ENCODE measurements at regions not wholly inside any gene's neighbourhood (a gene's known extent, or its start where the extent isn't known, plus 50 kb on each side); places are given as distances from the start of the nearest gene placed in this dataset.

GRCh38 chr9:80504601-80505230, 933.0 kb downstream of the TLE4 start:
- no peaks in the 10 kb centered on the region for H3K27me3 ChIP-seq (ENCODE audit: control insufficient read depth in 3 of 3, insufficient read depth in 3 of 3, low read length in 3 of 3)
- no peak overlapping the region for H3K4me3 ChIP-seq (ENCODE audit: low read length in 3 of 3)
- H3K36me3 ChIP-seq (ENCODE audit: control insufficient read depth in 3 of 3, insufficient read depth in 3 of 3, low read length in 3 of 3) = no peaks in the 10 kb centered on the region
- H3K27ac ChIP-seq (ENCODE audit: low read depth, low read length) = no peak overlapping the region
- H3K9ac ChIP-seq (ENCODE audit: low read depth in 1 of 3, low read length in 3 of 3) = no peak overlapping the region
- no peaks in the 10 kb centered on the region for H3K9me3 ChIP-seq (ENCODE audit: control insufficient read depth in 3 of 3, low read length in 3 of 3)
- H3K4me1 ChIP-seq (ENCODE audit: control insufficient read depth in 3 of 3, insufficient read depth in 3 of 3, low read length in 3 of 3) = no peaks in the 10 kb centered on the region

- Histone ChIP-seq H3K4me1 (ENCODE audit: control insufficient read depth in 3 of 3, insufficient read depth in 3 of 3, low read length in 3 of 3) (no peaks in the 10 kb centered on the region), H3K4me3 (ENCODE audit: low read length in 3 of 3) (no peak overlapping the region), H3K27ac (ENCODE audit: low read depth, low read length) (no peak overlapping the region)
Measured at GRCh38 chr9:80503671-80504281, 932.0 kb downstream of the TLE4 start.

GRCh38 chr9:80502306-80502705, 930.5 kb downstream of the TLE4 start:
- Histone ChIP-seq H3K9ac (ENCODE audit: low read depth in 1 of 3, low read length in 3 of 3) (no peak overlapping the region), H3K27ac (ENCODE audit: low read depth, low read length) (no peak overlapping the region), H3K4me1 (ENCODE audit: control insufficient read depth in 3 of 3, insufficient read depth in 3 of 3, low read length in 3 of 3) (no peaks in the 10 kb centered on the region), H3K9me3 (ENCODE audit: control insufficient read depth in 3 of 3, low read length in 3 of 3) (no peaks in the 10 kb centered on the region), H3K27me3 (ENCODE audit: control insufficient read depth in 3 of 3, insufficient read depth in 3 of 3, low read length in 3 of 3) (no peaks in the 10 kb centered on the region), H3K4me3 (ENCODE audit: low read length in 3 of 3) (no peak overlapping the region), H3K36me3 (ENCODE audit: control insufficient read depth in 3 of 3, insufficient read depth in 3 of 3, low read length in 3 of 3) (no peaks in the 10 kb centered on the region)

More at GRCh38 chr9:80503671-80504281, 932.0 kb downstream of the TLE4 start:
- Histone ChIP-seq H3K9me3 (ENCODE audit: control insufficient read depth in 3 of 3, low read length in 3 of 3) (no peaks in the 10 kb centered on the region), H3K27me3 (ENCODE audit: control insufficient read depth in 3 of 3, insufficient read depth in 3 of 3, low read length in 3 of 3) (no peaks in the 10 kb centered on the region), H3K9ac (ENCODE audit: low read depth in 1 of 3, low read length in 3 of 3) (no peak overlapping the region), H3K36me3 (ENCODE audit: control insufficient read depth in 3 of 3, insufficient read depth in 3 of 3, low read length in 3 of 3) (no peaks in the 10 kb centered on the region)

GRCh38 chr9:80501635-80502034, 929.9 kb downstream of the TLE4 start:
- Histone ChIP-seq H3K4me1 (ENCODE audit: control insufficient read depth in 3 of 3, insufficient read depth in 3 of 3, low read length in 3 of 3) (no peaks in the 10 kb centered on the region), H3K36me3 (ENCODE audit: control insufficient read depth in 3 of 3, insufficient read depth in 3 of 3, low read length in 3 of 3) (no peaks in the 10 kb centered on the region), H3K4me3 (ENCODE audit: low read length in 3 of 3) (no peak overlapping the region), H3K27me3 (ENCODE audit: control insufficient read depth in 3 of 3, insufficient read depth in 3 of 3, low read length in 3 of 3) (no peaks in the 10 kb centered on the region), H3K9me3 (ENCODE audit: control insufficient read depth in 3 of 3, low read length in 3 of 3) (no peaks in the 10 kb centered on the region), H3K9ac (ENCODE audit: low read depth in 1 of 3, low read length in 3 of 3) (no peak overlapping the region), H3K27ac (ENCODE audit: low read depth, low read length) (no peak overlapping the region)

- H3K27me3 ChIP-seq (ENCODE audit: control insufficient read depth in 3 of 3, insufficient read depth in 3 of 3, low read length in 3 of 3) = no peaks in the 10 kb centered on the region
Measured at GRCh38 chr9:80500300-80500699, 928.5 kb downstream of the TLE4 start.

GRCh38 chr9:80498001-80498555, 926.3 kb downstream of the TLE4 start:
- Histone ChIP-seq H3K27me3 (ENCODE audit: control insufficient read depth in 3 of 3, insufficient read depth in 3 of 3, low read length in 3 of 3) (no peaks in the 10 kb centered on the region), H3K27ac (ENCODE audit: low read depth, low read length) (no peak overlapping the region), H3K4me3 (ENCODE audit: low read length in 3 of 3) (no peak overlapping the region), H3K36me3 (ENCODE audit: control insufficient read depth in 3 of 3, insufficient read depth in 3 of 3, low read length in 3 of 3) (no peaks in the 10 kb centered on the region), H3K9me3 (ENCODE audit: control insufficient read depth in 3 of 3, low read length in 3 of 3) (no peaks in the 10 kb centered on the region), H3K9ac (ENCODE audit: low read depth in 1 of 3, low read length in 3 of 3) (no peak overlapping the region), H3K4me1 (ENCODE audit: control insufficient read depth in 3 of 3, insufficient read depth in 3 of 3, low read length in 3 of 3) (no peaks in the 10 kb centered on the region)

More at GRCh38 chr9:80500300-80500699, 928.5 kb downstream of the TLE4 start:
- H3K4me1 ChIP-seq (ENCODE audit: control insufficient read depth in 3 of 3, insufficient read depth in 3 of 3, low read length in 3 of 3) = no peaks in the 10 kb centered on the region
- no peak overlapping the region for H3K9ac ChIP-seq (ENCODE audit: low read depth in 1 of 3, low read length in 3 of 3)
- H3K27ac ChIP-seq (ENCODE audit: low read depth, low read length) = no peak overlapping the region
- no peaks in the 10 kb centered on the region for H3K9me3 ChIP-seq (ENCODE audit: control insufficient read depth in 3 of 3, low read length in 3 of 3)
- no peak overlapping the region for H3K4me3 ChIP-seq (ENCODE audit: low read length in 3 of 3)
- H3K36me3 ChIP-seq (ENCODE audit: control insufficient read depth in 3 of 3, insufficient read depth in 3 of 3, low read length in 3 of 3) = no peaks in the 10 kb centered on the region

- H3K36me3 ChIP-seq (ENCODE audit: control insufficient read depth in 3 of 3, insufficient read depth in 3 of 3, low read length in 3 of 3) = no peaks in the 10 kb centered on the region
- no peak overlapping the region for H3K9ac ChIP-seq (ENCODE audit: low read depth in 1 of 3, low read length in 3 of 3)
- no peak overlapping the region for H3K27ac ChIP-seq (ENCODE audit: low read depth, low read length)
- no peak overlapping the region for H3K4me3 ChIP-seq (ENCODE audit: low read length in 3 of 3)
- H3K4me1 ChIP-seq (ENCODE audit: control insufficient read depth in 3 of 3, insufficient read depth in 3 of 3, low read length in 3 of 3) = no peaks in the 10 kb centered on the region
- no peaks in the 10 kb centered on the region for H3K27me3 ChIP-seq (ENCODE audit: control insufficient read depth in 3 of 3, insufficient read depth in 3 of 3, low read length in 3 of 3)
- H3K9me3 ChIP-seq (ENCODE audit: control insufficient read depth in 3 of 3, low read length in 3 of 3) = no peaks in the 10 kb centered on the region
Measured at GRCh38 chr9:80496901-80497556, 925.3 kb downstream of the TLE4 start.

- H3K9ac ChIP-seq (ENCODE audit: low read depth in 1 of 3, low read length in 3 of 3) = no peak overlapping the region
- H3K36me3 ChIP-seq (ENCODE audit: control insufficient read depth in 3 of 3, insufficient read depth in 3 of 3, low read length in 3 of 3) = no peaks in the 10 kb centered on the region
- no peaks in the 10 kb centered on the region for H3K4me1 ChIP-seq (ENCODE audit: control insufficient read depth in 3 of 3, insufficient read depth in 3 of 3, low read length in 3 of 3)
- no peak overlapping the region for H3K27ac ChIP-seq (ENCODE audit: low read depth, low read length)
- H3K27me3 ChIP-seq (ENCODE audit: control insufficient read depth in 3 of 3, insufficient read depth in 3 of 3, low read length in 3 of 3) = no peaks in the 10 kb centered on the region
- H3K9me3 ChIP-seq (ENCODE audit: control insufficient read depth in 3 of 3, low read length in 3 of 3) = no peaks in the 10 kb centered on the region
- H3K4me3 ChIP-seq (ENCODE audit: low read length in 3 of 3) = no peak overlapping the region
Measured at GRCh38 chr9:80493258-80493657, 921.5 kb downstream of the TLE4 start.

GRCh38 chr9:80492221-80492620, 920.5 kb downstream of the TLE4 start:
- H3K27me3 ChIP-seq (ENCODE audit: control insufficient read depth in 3 of 3, insufficient read depth in 3 of 3, low read length in 3 of 3) = no peaks in the 10 kb centered on the region
- H3K36me3 ChIP-seq (ENCODE audit: control insufficient read depth in 3 of 3, insufficient read depth in 3 of 3, low read length in 3 of 3) = no peaks in the 10 kb centered on the region
- no peak overlapping the region for H3K4me3 ChIP-seq (ENCODE audit: low read length in 3 of 3)
- H3K27ac ChIP-seq (ENCODE audit: low read depth, low read length) = no peak overlapping the region
- no peaks in the 10 kb centered on the region for H3K9me3 ChIP-seq (ENCODE audit: control insufficient read depth in 3 of 3, low read length in 3 of 3)
- no peaks in the 10 kb centered on the region for H3K4me1 ChIP-seq (ENCODE audit: control insufficient read depth in 3 of 3, insufficient read depth in 3 of 3, low read length in 3 of 3)
- H3K9ac ChIP-seq (ENCODE audit: low read depth in 1 of 3, low read length in 3 of 3) = no peak overlapping the region

- Histone ChIP-seq H3K4me3 (ENCODE audit: low read length in 3 of 3) (no peak overlapping the region), H3K36me3 (ENCODE audit: control insufficient read depth in 3 of 3, insufficient read depth in 3 of 3, low read length in 3 of 3) (no peaks in the 10 kb centered on the region), H3K9me3 (ENCODE audit: control insufficient read depth in 3 of 3, low read length in 3 of 3) (no peaks in the 10 kb centered on the region), H3K27ac (ENCODE audit: low read depth, low read length) (no peak overlapping the region), H3K9ac (ENCODE audit: low read depth in 1 of 3, low read length in 3 of 3) (no peak overlapping the region), H3K4me1 (ENCODE audit: control insufficient read depth in 3 of 3, insufficient read depth in 3 of 3, low read length in 3 of 3) (no peaks in the 10 kb centered on the region), H3K27me3 (ENCODE audit: control insufficient read depth in 3 of 3, insufficient read depth in 3 of 3, low read length in 3 of 3) (no peaks in the 10 kb centered on the region)
Measured at GRCh38 chr9:80491086-80491696, 919.4 kb downstream of the TLE4 start.
